GM21515 (cell line): ENCODE measurements at regions not wholly inside any gene's neighbourhood (a gene's known extent, or its start where the extent isn't known, plus 50 kb on each side); places are given as distances from the start of the nearest gene placed in this dataset.

Source experiments
- ATAC-seq: cut with Tn5 transposase; IDR thresholded peaks from one replicate; pipeline ENCODE4 v1.9.1; 2021; ENCODE audit not compliant: unreplicated experiment

- ATAC-seq, result no peak
Observed at GRCh38 chr16:62977876-62978275, 941.6 kb upstream of the CDH8 start.

GRCh38 chr16:62974424-62974823 lies 938.2 kb upstream of the CDH8 start:
- ATAC-seq, result no peak

GRCh38 chr16:62970851-62971250 lies 934.6 kb upstream of the CDH8 start:
- no peak for ATAC-seq

- ATAC-seq, result no peak
Observed at GRCh38 chr16:62969711-62970318, 933.6 kb upstream of the CDH8 start.

GRCh38 chr16:62967611-62968010 lies 931.4 kb upstream of the CDH8 start:
- no peak for ATAC-seq

- no peak for ATAC-seq
Observed at GRCh38 chr16:62967163-62967562, 930.9 kb upstream of the CDH8 start.

GRCh38 chr16:62966626-62967025 lies 930.4 kb upstream of the CDH8 start:
- no peak for ATAC-seq

- no peak for ATAC-seq
Observed at GRCh38 chr16:62965831-62966230, 929.6 kb upstream of the CDH8 start.

- no peak for ATAC-seq
Observed at GRCh38 chr16:62963846-62964245, 927.6 kb upstream of the CDH8 start.

- no peak for ATAC-seq
Observed at GRCh38 chr16:62955033-62955349, 918.8 kb upstream of the CDH8 start.

- no peak for ATAC-seq
Observed at GRCh38 chr16:62954144-62955032, 918.1 kb upstream of the CDH8 start.

- ATAC-seq, result no peak
Observed at GRCh38 chr16:62950351-62950750, 914.1 kb upstream of the CDH8 start.

GRCh38 chr16:62940569-62940968 lies 904.3 kb upstream of the CDH8 start:
- ATAC-seq, result no peak

- ATAC-seq, result no peak
Observed at GRCh38 chr16:62939687-62940086, 903.4 kb upstream of the CDH8 start.

GRCh38 chr16:62933929-62934328 lies 897.7 kb upstream of the CDH8 start:
- ATAC-seq, result no peak

- ATAC-seq, result no peak
Observed at GRCh38 chr16:62929593-62929992, 893.4 kb upstream of the CDH8 start.

- ATAC-seq, result no peak
Observed at GRCh38 chr16:62927122-62927521, 890.9 kb upstream of the CDH8 start.

- no peak for ATAC-seq
Observed at GRCh38 chr16:62926121-62926801, 890.0 kb upstream of the CDH8 start.

GRCh38 chr16:62921904-62922303 lies 885.7 kb upstream of the CDH8 start:
- no peak for ATAC-seq

- no peak for ATAC-seq
Observed at GRCh38 chr16:62913924-62914323, 877.7 kb upstream of the CDH8 start.

- no peak for ATAC-seq
Observed at GRCh38 chr16:62913333-62913732, 877.1 kb upstream of the CDH8 start.

- ATAC-seq, result no peak
Observed at GRCh38 chr16:62909597-62909996, 873.4 kb upstream of the CDH8 start.
